ENCODE measurements at regions not wholly inside any gene's neighbourhood (a gene's known extent, or its start where the extent isn't known, plus 50 kb on each side); places are given as distances from the start of the nearest gene placed in this dataset.
"Not testable (repeated sequence)": the region's sequence is repeated elsewhere in the genome, so short reads cannot be mapped to it uniquely, and the experiment has no call there.

DNA sequence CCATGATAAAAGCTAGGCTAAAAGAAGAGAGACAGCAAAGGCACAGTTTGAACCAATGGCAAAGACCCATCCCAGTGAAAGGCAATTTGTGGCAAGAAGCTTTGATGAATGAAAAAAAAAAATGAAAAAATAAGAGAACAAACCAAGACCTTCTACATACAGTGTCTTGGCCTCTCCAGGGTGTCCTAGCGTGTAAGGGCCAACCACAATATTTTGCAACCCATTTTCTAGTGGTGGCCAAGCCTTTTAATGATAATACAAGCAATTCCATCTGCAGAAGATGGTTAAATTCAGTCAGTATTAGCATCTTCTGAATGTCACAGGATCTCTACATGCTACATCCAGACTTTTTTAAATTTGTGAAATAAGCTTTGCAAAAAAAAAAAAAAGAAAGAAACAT is 270.4 kb downstream of the LRATD1 start:
- Histone ChIP-seq H3K9ac (ENCODE audit: low read length) (no peak overlapping the region), H3K27me3 (replicated peaks in 1 of 4; ENCODE audit: control extremely low read depth in 1 of 4, control insufficient read depth in 3 of 4, insufficient read depth in 4 of 4, low read length in 3 of 4) (no peaks in the 10 kb centered on the region), H2AFZ (ENCODE audit: insufficient read depth, low read depth, low read length, poor library complexity, severe bottlenecking) (no peak overlapping the region), H3K4me1 (ENCODE audit: control insufficient read depth in 2 of 2, insufficient read depth in 2 of 2, low read length in 2 of 2) (no peaks in the 10 kb centered on the region), H3K9me3 (ENCODE audit: control extremely low read depth in 1 of 3, control insufficient read depth in 2 of 3, insufficient read depth in 1 of 3, low read length in 2 of 3) (no peaks in the 10 kb centered on the region), H3K36me3 (replicated peaks in 1 of 2; ENCODE audit: control extremely low read depth in 1 of 2, control insufficient read depth in 1 of 2, extremely low read depth in 1 of 2, insufficient read depth in 2 of 2, low read length in 1 of 2) (no peaks in the 10 kb centered on the region), H3K27ac (ENCODE audit: low read length in 2 of 2) (no peak overlapping the region), H3K4me2 (replicated peaks; ENCODE audit: low read depth, low read length, poor library complexity, severe bottlenecking) (no peak overlapping the region), H4K20me1 (ENCODE audit: control insufficient read depth, insufficient read depth, low read length, poor library complexity, severe bottlenecking) (no peaks in the 10 kb centered on the region), H3K79me2 (ENCODE audit: control insufficient read depth, insufficient read depth, low read length) (no peaks in the 10 kb centered on the region), H3K4me3 (ENCODE audit: control extremely low read depth in 1 of 5, extremely low read depth in 1 of 5, insufficient read depth in 1 of 5, low read depth in 2 of 5, low read length in 4 of 5) (no peak overlapping the region)
- no peak for DNase-seq
- no peak overlapping the region for H3K4me3 Mint-ChIP-seq
- ATAC-seq (ENCODE audit: low read depth), result no peak
- H3K27me3 Mint-ChIP-seq, result peaks cover 4% of the 10 kb centered on the region
- no peaks in the 10 kb centered on the region for H3K4me1 Mint-ChIP-seq
- ChIA-PET CTCF (interaction anchor here (1.3 kb wide), 1 partner anchor 17 kb away, joined by 6 read pairs; no protein-coding TSS in a partner anchor), POLR2A (no interaction called here)
- no peak overlapping the region for H3K27ac Mint-ChIP-seq
- intact Hi-C loops (cut with micrococcal nuclease), result no loop called here
- no peaks in the 10 kb centered on the region for H3K9me3 Mint-ChIP-seq (ENCODE audit: insufficient read depth)
- TF ChIP-seq, protein P1, sequence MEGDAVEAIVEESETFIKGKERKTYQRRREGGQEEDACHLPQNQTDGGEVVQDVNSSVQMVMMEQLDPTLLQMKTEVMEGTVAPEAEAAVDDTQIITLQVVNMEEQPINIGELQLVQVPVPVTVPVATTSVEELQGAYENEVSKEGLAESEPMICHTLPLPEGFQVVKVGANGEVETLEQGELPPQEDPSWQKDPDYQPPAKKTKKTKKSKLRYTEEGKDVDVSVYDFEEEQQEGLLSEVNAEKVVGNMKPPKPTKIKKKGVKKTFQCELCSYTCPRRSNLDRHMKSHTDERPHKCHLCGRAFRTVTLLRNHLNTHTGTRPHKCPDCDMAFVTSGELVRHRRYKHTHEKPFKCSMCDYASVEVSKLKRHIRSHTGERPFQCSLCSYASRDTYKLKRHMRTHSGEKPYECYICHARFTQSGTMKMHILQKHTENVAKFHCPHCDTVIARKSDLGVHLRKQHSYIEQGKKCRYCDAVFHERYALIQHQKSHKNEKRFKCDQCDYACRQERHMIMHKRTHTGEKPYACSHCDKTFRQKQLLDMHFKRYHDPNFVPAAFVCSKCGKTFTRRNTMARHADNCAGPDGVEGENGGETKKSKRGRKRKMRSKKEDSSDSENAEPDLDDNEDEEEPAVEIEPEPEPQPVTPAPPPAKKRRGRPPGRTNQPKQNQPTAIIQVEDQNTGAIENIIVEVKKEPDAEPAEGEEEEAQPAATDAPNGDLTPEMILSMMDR (IDR thresholded peaks at IDR 0.05), result no peak
- no peak for TF ChIP-seq EZH2 (IDR thresholded peaks at IDR 0.05; ENCODE audit: borderline replicate concordance, insufficient read depth, low read depth, low read length, poor library complexity, severe bottlenecking)
- no CpG with 5 or more reads among the region's 1 CpG for WGBS (ENCODE audit: insufficient coverage)

GRCh38 chr2:14903709-14904374 is 271.3 kb downstream of the LRATD1 start:
- Mint-ChIP-seq H3K27ac (no peak overlapping the region), H3K27me3 (peaks cover 4% of the 10 kb centered on the region), H3K9me3 (ENCODE audit: insufficient read depth) (no peaks in the 10 kb centered on the region), H3K4me3 (no peak overlapping the region), H3K4me1 (no peaks in the 10 kb centered on the region)
- ATAC-seq (ENCODE audit: low read depth) (no peak), DNase-seq (peak; percentile 27)
- intact Hi-C loops (cut with micrococcal nuclease), result no loop called here
- no peaks in the 10 kb centered on the region for H3K36me3 ChIP-seq (replicated peaks in 1 of 2; ENCODE audit: control extremely low read depth in 1 of 2, control insufficient read depth in 1 of 2, extremely low read depth in 1 of 2, insufficient read depth in 2 of 2, low read length in 1 of 2)
- no peaks in the 10 kb centered on the region for H3K79me2 ChIP-seq (ENCODE audit: control insufficient read depth, insufficient read depth, low read length)
- H3K4me3 ChIP-seq (ENCODE audit: control extremely low read depth in 1 of 5, extremely low read depth in 1 of 5, insufficient read depth in 1 of 5, low read depth in 2 of 5, low read length in 4 of 5), result no peak overlapping the region
- no peaks in the 10 kb centered on the region for H3K27me3 ChIP-seq (replicated peaks in 1 of 4; ENCODE audit: control extremely low read depth in 1 of 4, control insufficient read depth in 3 of 4, insufficient read depth in 4 of 4, low read length in 3 of 4)
- no peak overlapping the region for H3K9ac ChIP-seq (ENCODE audit: low read length)
- H3K4me2 ChIP-seq (replicated peaks; ENCODE audit: low read depth, low read length, poor library complexity, severe bottlenecking), result no peak overlapping the region
- no peaks in the 10 kb centered on the region for H3K4me1 ChIP-seq (ENCODE audit: control insufficient read depth in 2 of 2, insufficient read depth in 2 of 2, low read length in 2 of 2)
- H2AFZ ChIP-seq (ENCODE audit: insufficient read depth, low read depth, low read length, poor library complexity, severe bottlenecking), result no peak overlapping the region
- no peaks in the 10 kb centered on the region for H3K9me3 ChIP-seq (ENCODE audit: control extremely low read depth in 1 of 3, control insufficient read depth in 2 of 3, insufficient read depth in 1 of 3, low read length in 2 of 3)
- TF ChIP-seq, protein P1 (IDR thresholded peaks at IDR 0.05), result peak; percentile 52
- no peak for TF ChIP-seq EZH2 (IDR thresholded peaks at IDR 0.05; ENCODE audit: borderline replicate concordance, insufficient read depth, low read depth, low read length, poor library complexity, severe bottlenecking)
- no peak overlapping the region for H3K27ac ChIP-seq (ENCODE audit: low read length in 2 of 2)
- H4K20me1 ChIP-seq (ENCODE audit: control insufficient read depth, insufficient read depth, low read length, poor library complexity, severe bottlenecking), result no peaks in the 10 kb centered on the region
- ChIA-PET CTCF (interaction anchor here (1.3 kb wide), 1 partner anchor 16 kb away, joined by 6 read pairs; no protein-coding TSS in a partner anchor), POLR2A (no interaction called here)
- WGBS (ENCODE audit: insufficient coverage), result 48% methylated on average over 11 of the region's 15 CpGs

DNA sequence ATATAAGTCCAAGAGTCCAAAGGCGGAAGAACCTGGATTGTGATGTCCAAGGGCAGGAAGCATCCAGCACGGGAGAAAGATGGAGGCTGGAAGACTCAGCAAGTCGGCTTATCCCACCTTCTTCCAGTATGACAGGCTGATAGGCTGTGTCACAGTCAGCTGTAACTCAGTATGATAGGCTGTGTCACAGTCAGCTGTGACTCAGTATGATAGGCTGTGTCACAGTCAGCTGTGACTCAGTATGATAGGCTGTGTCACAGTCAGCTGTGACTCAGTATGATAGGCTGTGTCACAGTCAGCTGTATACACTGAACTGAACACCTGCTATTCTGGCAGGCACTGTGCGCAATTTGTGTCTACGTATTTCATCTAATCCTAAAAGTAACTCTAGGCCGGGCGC is 271.9 kb downstream of the LRATD1 start:
- H3K27me3 ChIP-seq (replicated peaks in 1 of 4; ENCODE audit: control extremely low read depth in 1 of 4, control insufficient read depth in 3 of 4, insufficient read depth in 4 of 4, low read length in 3 of 4); H3K4me1 ChIP-seq (ENCODE audit: control insufficient read depth in 2 of 2, insufficient read depth in 2 of 2, low read length in 2 of 2); H3K27ac ChIP-seq (ENCODE audit: low read length in 2 of 2); DNase-seq; H3K4me2 ChIP-seq (replicated peaks; ENCODE audit: low read depth, low read length, poor library complexity, severe bottlenecking); H3K27me3 Mint-ChIP-seq; H3K79me2 ChIP-seq (ENCODE audit: control insufficient read depth, insufficient read depth, low read length); H3K9me3 Mint-ChIP-seq (ENCODE audit: insufficient read depth); POLR2A ChIA-PET; ATAC-seq (ENCODE audit: low read depth); H2AFZ ChIP-seq (ENCODE audit: insufficient read depth, low read depth, low read length, poor library complexity, severe bottlenecking); intact Hi-C loops (cut with micrococcal nuclease); H3K9me3 ChIP-seq (ENCODE audit: control extremely low read depth in 1 of 3, control insufficient read depth in 2 of 3, insufficient read depth in 1 of 3, low read length in 2 of 3); H3K4me3 Mint-ChIP-seq; CTCF ChIA-PET; H3K27ac Mint-ChIP-seq; H3K36me3 ChIP-seq (replicated peaks in 1 of 2; ENCODE audit: control extremely low read depth in 1 of 2, control insufficient read depth in 1 of 2, extremely low read depth in 1 of 2, insufficient read depth in 2 of 2, low read length in 1 of 2); H3K4me1 Mint-ChIP-seq; H3K4me3 ChIP-seq (ENCODE audit: control extremely low read depth in 1 of 5, extremely low read depth in 1 of 5, insufficient read depth in 1 of 5, low read depth in 2 of 5, low read length in 4 of 5); H3K9ac ChIP-seq (ENCODE audit: low read length); H4K20me1 ChIP-seq (ENCODE audit: control insufficient read depth, insufficient read depth, low read length, poor library complexity, severe bottlenecking): not testable (repeated sequence)
- 94% methylated on average over 7 of the region's 7 CpGs for WGBS (ENCODE audit: insufficient coverage)

Data from B cell (primary cell).